ENCODE measurements at regions not wholly inside any gene's neighbourhood (a gene's known extent, or its start where the extent isn't known, plus 50 kb on each side); places are given as distances from the start of the nearest gene placed in this dataset.

DNA sequence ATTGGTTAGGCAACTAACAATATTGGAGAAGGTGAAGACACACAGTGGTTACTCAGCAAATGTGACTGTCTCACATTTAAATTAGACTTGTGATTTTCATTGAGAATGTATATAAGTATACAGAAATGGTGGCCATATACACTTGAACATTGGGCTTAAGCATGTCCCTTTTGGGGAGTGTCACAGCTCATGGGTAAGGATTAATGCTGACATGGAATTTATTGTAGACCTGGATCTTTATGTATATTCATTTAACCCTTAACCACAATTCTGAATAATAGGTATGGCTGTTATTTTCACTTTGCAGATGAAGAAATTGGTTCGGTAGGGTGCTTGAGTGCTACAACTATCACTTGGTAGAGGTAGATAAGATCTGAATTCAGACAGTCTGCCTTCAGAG lies 95.5 kb upstream of the WDFY3 start:
- TF ChIP-seq, protein P1, sequence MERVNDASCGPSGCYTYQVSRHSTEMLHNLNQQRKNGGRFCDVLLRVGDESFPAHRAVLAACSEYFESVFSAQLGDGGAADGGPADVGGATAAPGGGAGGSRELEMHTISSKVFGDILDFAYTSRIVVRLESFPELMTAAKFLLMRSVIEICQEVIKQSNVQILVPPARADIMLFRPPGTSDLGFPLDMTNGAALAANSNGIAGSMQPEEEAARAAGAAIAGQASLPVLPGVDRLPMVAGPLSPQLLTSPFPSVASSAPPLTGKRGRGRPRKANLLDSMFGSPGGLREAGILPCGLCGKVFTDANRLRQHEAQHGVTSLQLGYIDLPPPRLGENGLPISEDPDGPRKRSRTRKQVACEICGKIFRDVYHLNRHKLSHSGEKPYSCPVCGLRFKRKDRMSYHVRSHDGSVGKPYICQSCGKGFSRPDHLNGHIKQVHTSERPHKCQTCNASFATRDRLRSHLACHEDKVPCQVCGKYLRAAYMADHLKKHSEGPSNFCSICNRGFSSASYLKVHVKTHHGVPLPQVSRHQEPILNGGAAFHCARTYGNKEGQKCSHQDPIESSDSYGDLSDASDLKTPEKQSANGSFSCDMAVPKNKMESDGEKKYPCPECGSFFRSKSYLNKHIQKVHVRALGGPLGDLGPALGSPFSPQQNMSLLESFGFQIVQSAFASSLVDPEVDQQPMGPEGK (CRISPR knock-in tag; IDR thresholded peaks at IDR 0.05; ENCODE audit: borderline replicate concordance), result no peak
- TF ChIP-seq RARB (CRISPR knock-in tag; IDR thresholded peaks at IDR 0.05), result no peak
- TF ChIP-seq, protein P2, sequence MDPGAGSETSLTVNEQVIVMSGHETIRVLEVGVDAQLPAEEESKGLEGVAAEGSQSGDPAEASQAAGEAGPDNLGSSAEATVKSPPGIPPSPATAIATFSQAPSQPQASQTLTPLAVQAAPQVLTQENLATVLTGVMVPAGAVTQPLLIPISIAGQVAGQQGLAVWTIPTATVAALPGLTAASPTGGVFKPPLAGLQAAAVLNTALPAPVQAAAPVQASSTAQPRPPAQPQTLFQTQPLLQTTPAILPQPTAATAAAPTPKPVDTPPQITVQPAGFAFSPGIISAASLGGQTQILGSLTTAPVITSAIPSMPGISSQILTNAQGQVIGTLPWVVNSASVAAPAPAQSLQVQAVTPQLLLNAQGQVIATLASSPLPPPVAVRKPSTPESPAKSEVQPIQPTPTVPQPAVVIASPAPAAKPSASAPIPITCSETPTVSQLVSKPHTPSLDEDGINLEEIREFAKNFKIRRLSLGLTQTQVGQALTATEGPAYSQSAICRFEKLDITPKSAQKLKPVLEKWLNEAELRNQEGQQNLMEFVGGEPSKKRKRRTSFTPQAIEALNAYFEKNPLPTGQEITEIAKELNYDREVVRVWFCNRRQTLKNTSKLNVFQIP (CRISPR knock-in tag; IDR thresholded peaks at IDR 0.05; ENCODE audit: borderline replicate concordance, low read depth), result no peak
- TF ChIP-seq SNAI2 (CRISPR knock-in tag; IDR thresholded peaks at IDR 0.05), result no peak
- no peak for TF ChIP-seq TOX (CRISPR knock-in tag; IDR thresholded peaks at IDR 0.05; ENCODE audit: borderline replicate concordance)
- TF ChIP-seq ZFP3 (CRISPR knock-in tag; IDR thresholded peaks at IDR 0.05), result no peak
- TF ChIP-seq ZFP30 (CRISPR knock-in tag; IDR thresholded peaks at IDR 0.05), result no peak
- TF ChIP-seq, protein P3, sequence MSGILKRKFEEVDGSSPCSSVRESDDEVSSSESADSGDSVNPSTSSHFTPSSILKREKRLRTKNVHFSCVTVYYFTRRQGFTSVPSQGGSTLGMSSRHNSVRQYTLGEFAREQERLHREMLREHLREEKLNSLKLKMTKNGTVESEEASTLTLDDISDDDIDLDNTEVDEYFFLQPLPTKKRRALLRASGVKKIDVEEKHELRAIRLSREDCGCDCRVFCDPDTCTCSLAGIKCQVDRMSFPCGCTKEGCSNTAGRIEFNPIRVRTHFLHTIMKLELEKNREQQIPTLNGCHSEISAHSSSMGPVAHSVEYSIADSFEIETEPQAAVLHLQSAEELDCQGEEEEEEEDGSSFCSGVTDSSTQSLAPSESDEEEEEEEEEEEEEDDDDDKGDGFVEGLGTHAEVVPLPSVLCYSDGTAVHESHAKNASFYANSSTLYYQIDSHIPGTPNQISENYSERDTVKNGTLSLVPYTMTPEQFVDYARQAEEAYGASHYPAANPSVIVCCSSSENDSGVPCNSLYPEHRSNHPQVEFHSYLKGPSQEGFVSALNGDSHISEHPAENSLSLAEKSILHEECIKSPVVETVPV (CRISPR knock-in tag; IDR thresholded peaks at IDR 0.05), result no peak
- no peak for TF ChIP-seq ESRRG (CRISPR knock-in tag; IDR thresholded peaks at IDR 0.05)
- TF ChIP-seq ZNF70 (CRISPR knock-in tag; IDR thresholded peaks at IDR 0.05), result no peak
- no peak for TF ChIP-seq GLIS3 (CRISPR knock-in tag; IDR thresholded peaks at IDR 0.05)
- TF ChIP-seq OSR1 (CRISPR knock-in tag; IDR thresholded peaks at IDR 0.05), result no peak
